Stimulated activated CD4-positive, alpha-beta T cell treated with anti-CD3 and anti-CD28 coated beads, TNF-alpha, amount 100 ng/mL, for 1 hour (primary cell): ENCODE measurements at regions not wholly inside any gene's neighbourhood (a gene's known extent, or its start where the extent isn't known, plus 50 kb on each side); places are given as distances from the start of the nearest gene placed in this dataset.
"Not testable (repeated sequence)": the region's sequence is repeated elsewhere in the genome, so short reads cannot be mapped to it uniquely, and the experiment has no call there.

Experiments
- DNase-seq, 3 donors: peaks; one replicate each; pipeline ENCODE4 v3.0.0-alpha.2; 2020; ENCODE audit warnings: low read depth in 3 of 3, low spot score in 1 of 3

DNA sequence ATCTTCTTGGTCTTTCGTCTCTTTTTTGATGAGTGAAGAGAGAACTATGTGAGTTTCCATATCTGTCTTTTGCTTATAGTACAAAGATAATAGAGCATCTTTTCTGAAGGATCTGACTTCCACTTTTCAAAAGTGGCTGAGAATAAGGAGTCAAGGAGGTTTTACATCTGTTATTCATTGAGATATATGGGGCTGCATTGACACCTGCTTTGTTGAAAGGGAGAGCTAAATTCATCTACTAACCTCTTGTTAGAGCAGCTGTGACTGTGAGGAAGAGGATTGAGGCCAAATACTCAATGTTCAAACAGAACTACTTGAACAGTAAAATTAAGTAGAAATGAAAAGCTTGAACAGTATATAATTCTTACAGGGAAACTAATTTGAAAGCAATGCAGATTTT, 130.2 kb upstream of the ATP2B1 start:
- no peak for DNase-seq

DNA sequence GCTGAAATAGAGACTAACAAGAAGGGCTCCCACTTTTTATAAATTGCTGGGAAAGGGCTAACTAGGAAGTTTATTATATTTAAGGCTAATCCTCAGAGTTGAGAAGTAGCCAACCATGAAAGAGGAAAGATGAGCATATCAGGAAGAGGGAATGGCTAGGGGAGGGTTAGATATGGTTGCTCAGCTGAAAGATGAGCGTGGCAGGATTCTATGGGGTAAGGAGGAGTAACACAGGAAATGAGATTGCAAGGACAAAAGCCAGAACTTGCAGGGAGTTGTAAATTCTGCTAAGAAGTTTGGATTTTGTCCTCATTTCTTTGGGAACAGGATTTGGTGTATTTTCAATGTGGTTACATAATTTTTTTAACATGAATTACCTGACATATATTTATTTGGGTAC, 127.4 kb upstream of the ATP2B1 start:
- DNase-seq, result no peak

DNA sequence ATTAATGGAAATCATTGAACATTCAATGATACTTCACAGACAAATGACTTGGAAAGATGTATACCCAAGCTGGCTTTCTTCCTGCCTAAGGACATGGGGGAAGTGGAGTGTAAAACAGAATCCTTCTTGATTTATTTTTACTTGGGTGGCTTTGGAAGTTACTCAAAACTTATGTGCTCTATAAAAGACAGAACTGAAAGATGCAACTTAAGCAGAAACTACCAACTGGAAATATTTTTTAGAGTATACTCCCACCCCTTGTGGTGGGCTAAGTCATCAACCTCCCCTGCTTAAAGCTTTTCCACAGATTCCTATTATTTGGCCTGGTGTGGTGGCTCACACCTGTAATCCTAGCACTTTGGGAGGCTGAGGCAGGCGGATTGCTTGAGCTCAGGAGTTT, 126.0 kb upstream of the ATP2B1 start:
- DNase-seq, result no peak

DNA sequence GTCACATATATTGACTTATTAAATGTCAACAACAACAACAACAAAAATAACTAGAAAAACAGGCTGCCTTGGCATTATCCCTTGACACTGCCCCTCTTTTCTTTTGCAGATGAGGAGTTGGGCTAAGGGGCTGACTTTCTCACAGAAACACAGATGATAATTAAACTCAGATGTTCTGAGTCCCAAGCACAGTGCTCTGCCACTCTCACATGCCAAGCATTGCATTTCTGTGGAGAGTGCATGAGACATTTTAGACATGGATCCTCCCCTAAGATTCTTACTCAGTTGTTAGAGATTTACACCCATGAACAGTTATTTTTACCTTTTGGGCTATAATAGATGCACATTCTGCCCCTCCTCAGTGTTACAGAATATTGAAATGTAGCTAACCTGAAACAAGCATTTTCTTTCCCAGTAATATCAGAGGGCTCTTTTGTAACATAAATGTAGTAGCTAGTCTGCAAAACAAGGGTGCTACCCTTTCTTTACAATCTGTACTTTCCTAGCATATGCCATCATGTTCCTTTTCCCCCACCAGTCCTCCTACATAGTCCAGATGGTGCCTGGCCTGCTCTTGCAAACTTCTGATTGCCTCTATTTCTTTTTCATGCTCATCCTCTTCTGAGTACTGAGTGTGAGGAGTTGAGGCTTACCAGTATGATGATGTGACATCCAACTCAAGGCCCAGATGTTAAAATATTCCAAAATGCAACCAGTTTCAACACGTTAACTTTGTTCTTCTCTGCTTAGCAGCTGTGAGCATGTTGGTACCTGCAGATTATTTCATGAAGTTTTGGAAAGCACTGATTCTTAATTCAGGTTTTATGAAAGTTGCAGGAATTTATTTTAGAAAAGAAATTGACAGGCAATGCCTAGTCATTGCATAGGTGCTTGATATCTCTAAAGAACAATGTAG, 125.0 kb upstream of the ATP2B1 start:
- DNase-seq, result no peak

DNA sequence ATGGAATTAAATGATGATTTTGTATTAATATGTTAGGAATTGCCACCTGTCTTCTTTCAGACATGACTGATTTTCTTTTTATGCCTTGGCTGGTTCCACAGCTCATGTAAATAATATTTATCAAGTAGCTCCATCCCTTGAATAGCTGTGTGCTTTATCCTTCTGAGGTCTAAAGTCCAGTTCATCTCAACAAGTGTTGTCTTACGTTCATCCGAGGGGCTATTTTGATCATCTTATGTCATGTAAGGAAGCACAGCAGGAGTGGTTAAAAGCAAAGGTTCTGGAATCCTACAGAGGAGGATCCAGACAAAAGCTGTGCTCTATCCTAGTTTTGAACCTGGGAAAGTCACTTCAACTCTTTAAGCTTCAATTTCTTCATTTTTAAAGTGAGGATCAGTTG, 123.7 kb upstream of the ATP2B1 start:
- no peak for DNase-seq

DNA sequence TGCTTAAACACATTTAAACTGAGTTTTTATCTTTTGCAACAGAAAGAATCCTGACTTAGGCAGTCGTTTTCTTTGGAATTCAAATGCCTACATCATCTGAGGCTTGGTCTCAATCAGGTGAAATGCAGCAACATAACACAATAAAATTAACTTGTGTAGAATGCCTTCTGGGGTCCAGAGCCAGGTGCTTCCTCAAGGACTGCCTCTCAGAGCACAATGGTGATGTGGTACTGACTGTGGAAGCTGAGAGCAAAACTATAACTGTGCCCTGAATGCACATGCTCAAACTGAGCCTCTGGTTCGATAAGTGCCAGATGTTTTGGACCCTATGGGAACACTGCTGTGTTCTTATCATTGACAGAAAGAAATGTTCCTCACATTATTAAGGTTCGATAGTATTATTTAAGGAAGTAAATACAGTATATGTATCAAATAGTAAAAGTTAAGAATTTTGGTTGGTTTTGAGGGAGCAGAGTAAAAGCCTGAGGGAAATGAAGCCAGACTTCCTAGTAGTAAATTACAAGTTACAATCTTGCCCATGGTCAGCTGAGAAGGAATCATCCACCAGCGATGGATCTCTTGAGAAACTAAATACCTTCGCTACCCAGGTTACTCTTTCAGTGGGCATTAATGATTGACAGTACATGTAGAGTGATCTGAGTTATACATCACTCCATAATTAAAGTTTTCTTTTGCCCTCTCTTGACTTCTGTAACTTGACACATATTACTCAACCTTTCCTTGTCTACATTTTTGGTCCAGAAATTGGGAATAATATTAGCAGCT, 122.9 kb upstream of the ATP2B1 start:
- no peak for DNase-seq

DNA sequence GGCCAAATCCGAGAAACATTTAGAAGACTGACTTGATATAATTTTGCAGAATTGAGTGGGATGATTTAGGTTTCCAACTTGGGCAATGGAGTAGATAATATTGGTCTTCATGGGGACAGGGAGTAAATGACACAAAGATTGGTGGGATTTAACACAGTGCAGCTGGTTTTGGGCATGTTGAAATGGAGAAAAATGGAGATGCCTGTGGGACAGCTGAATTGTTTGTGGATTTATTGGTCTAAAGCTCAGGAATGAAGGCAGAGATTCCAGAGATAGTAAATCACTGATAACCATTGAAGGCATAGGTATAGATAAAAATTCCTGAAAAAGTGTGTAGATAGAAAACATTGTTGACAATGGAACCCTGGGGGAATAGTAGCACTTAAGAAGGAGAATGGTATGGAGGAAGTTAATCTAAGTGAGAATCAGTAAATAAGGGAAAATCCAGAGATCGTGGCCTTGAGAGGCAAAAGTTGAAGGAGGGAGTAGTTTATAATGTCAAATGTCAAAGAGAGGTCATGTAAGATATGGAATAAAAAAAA, 120.9 kb upstream of the ATP2B1 start:
- no peak for DNase-seq

DNA sequence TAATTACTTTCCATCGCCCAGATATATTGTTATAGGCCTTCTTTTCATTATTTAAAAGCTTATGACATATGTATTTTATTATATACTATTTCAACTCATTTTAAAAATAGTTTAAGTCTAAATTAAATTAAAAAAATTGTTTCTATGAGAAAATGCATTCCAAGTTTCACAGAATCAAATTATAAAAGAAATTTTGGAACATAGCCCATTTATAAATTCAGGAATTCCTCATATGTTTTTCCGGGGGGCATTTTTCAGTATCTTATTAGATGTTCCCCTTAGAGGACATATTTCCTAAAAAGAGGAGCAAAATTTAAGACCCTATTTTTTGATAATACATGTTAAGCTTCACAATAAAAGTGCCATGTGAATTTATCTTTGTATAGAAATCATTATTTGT, 119.9 kb upstream of the ATP2B1 start:
- DNase-seq, result no peak

DNA sequence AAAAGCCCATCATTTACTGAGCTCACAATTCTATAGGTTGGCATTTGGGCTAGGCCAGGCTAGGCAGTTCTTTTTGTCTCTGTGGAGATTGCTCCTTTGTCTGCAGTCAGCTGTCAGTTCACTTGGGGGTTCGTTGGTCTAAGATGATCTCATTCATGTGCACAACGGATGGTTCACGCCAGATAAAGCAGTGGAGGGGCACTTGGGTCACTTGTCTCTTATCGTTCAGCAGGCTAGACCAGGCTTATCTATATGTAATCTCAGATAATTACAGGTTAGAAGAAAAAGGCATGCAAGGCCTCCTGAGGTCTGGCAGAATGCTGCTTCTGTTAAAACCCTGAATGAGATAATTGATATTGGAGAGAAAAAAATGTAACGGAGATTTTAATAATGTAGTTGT, 119.0 kb upstream of the ATP2B1 start:
- no peak for DNase-seq

DNA sequence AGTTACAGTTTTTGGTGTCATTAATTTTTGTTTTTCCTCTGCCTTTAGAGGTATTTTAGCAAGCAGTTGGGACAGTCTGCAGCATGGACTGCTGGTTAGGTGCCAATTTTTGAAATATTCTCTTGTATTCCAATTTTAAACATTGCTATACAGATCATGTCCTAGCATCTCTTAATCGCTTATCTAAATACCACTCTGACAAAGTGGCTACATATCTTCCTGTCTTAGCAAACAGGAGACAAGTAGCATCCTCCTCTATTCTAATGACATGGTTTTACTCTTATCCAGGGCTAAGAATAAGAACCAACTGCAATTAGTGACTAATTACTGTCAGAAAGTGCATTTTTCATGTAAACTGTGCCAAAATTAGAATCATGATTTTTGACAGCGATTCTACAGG, 117.8 kb upstream of the ATP2B1 start:
- no peak for DNase-seq

DNA sequence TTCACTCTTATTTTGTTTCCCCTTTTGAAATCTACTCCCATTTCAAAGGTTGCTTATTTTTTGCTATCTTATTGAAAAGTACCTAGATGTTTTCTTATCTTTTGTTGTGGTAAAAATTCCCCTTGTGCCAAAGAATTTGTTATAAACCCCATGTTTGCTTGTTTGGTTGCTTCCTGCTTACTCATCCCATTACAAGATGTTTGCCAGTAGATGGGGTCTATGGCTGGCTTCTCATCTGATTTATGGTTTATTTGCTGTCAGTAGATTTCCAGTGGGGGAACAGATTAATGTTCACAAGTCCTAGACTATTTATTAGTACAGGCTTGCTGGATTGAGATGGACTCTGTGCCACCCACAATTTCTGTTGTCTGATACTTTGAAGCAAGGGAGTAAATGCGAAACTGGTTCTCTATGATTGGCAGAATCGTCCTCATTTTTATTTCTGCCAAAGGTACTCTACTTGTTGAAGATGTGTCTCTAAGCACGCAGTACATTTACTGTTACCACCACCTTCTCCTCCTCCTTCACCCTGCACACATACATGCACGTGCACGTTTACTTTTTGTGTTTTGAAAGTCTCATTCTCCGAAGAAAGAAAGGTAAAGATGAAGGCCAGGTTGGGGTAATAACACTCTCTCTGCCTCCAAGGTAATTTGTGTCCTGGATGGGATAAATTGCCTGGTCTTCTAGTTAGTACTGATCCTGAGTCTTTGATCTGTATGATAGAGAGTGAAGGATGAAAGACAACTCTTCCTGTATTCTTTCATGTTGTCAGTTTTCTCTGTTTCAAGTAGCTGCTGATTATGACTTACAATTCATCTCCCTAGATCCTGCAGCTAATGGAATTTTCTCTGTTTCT, 117.2 kb upstream of the ATP2B1 start:
- no peak for DNase-seq

DNA sequence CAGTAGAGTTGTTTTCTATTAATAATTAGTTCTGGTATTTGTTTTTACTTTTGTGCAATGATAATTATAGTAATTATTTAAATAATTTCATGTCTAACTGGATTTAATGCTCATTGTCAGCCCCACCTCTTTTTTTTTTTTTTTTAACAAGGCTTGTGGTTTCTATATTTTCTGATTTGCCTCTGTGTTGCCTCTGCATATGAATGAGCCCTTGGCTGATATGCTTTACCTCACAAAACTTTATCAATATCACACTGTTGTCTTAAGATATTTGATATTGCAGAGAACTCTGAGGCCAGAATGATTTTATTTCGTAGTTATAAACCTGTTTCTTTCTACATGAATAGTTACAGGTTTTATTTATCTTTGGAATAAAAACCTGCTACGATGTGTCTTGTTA, 116.2 kb upstream of the ATP2B1 start:
- no peak for DNase-seq

DNA sequence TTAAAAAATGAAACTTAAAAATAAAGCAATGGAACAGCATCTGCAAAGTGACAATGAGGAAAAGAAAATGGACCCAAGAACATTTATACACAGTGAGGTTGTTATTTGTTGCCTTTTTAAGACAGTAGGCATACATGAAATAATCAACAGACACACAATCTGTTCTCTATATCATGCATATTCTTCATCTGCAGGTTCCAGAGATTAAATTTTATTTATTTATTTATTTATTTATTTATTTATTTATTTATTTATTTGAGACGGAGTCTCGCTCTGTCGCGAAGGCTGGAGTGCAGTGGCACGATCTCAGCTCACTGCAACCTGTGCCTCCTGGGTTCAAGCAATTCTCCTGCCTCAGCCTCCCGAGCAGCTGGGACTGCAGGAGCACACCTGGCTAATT, 114.4 kb upstream of the ATP2B1 start:
- not testable (repeated sequence) for DNase-seq

DNA sequence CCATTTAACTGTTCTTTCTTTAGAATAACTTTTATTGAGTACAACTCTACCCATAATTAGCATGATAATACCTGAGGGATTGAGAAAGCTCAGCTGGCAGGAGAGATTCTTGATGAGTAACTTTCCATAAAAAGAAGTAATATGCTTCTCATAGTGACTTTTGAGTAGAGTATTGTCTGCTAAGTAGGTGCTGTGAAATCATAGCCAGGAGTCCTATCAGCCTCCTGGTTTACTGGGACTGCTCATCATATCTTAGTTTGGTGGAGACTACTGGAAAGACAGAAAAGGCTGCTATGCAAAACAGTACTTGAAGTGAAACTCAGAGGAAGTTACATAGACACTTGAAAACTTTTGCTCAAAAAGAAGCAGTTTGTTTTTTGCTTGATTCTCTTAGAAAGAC, 113.3 kb upstream of the ATP2B1 start:
- no peak for DNase-seq

DNA sequence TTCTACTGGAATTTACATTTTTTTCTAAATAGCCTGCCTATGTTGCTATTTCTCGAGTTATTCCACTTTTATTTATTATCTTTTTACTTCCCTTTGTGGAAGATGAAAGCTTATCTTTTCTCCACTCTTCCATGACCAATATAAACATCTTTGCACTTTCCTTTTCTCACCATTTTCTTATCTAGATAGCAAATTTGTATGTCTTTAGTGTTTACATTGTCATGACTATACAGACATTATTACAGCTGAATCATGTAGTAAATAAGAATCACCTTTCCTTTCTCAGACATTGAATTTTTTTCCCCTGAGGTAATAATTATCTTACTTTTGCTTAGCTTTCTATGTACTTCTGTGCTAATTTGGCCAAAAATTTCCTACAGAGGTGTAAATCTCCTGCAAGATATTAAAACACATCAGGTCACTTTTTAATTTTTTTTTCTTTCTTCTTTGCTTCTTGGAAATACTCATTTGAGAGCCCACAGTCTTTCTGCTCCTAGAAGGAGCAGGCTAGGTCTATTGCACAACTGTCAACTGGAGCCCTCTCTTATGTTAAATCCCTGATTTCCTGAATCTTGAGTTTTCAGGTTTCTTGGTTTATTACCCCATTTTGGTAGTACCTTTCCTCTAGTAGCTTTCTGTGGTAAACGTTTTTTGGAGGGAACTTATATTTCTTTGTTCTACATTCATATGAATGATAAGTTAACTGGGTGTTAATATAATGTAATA, 109.0 kb upstream of the ATP2B1 start:
- DNase-seq, result no peak

DNA sequence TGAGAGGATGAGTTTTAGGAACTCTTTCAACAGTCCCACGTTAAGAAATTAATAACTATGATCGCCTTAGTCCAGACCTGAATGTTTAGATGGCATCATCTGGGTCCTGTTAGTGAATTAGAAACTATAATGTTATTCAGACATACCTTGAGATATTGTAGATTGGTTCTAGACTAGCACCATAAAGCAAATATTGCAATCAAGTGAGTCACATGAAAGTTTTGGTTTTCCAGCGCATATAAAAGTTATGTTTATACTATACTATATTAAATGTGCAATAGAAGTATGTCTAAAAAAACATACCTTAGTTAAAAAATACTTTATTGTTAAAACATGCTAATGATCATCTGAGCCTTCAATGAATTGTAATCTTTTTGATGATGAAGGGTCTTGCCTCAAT, 106.6 kb upstream of the ATP2B1 start:
- no peak for DNase-seq

DNA sequence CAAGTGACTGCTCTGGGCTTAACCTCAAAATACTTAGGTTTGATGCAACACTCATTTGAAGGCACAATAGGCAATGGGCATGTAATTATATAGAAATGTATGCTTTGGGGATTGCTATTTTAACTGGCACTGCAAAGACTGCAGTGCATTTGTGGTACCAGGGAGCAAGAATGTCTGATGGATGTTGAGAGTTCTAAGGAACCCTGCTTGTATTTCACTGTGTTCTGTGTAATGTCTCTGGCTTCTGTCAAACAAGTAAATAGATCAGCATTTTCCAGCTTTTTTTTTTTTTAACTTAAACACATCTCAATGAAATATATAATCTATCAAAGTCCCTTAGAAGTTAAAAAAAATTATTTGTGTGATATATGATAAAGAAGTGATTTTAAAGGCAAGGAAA, 94.8 kb upstream of the ATP2B1 start:
- no peak for DNase-seq

DNA sequence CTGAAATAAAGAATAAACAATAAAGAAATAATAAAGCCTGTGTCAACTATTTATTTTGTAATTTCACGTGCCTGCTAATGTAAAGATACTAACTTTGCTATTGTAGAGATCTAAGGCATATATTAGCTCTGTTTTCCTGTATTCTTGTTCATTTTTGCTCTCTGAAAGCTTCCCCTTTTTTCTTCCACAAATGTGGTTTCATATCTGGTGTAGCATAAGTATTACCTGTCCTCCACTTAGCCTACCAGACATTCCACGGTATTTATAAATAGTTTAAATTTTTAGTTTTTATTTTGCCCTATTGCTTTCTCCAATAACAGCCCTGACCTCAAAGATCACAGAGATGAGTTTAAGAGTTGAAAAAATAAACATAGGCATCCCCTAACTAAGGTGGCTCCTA, 92.6 kb upstream of the ATP2B1 start:
- no peak for DNase-seq

DNA sequence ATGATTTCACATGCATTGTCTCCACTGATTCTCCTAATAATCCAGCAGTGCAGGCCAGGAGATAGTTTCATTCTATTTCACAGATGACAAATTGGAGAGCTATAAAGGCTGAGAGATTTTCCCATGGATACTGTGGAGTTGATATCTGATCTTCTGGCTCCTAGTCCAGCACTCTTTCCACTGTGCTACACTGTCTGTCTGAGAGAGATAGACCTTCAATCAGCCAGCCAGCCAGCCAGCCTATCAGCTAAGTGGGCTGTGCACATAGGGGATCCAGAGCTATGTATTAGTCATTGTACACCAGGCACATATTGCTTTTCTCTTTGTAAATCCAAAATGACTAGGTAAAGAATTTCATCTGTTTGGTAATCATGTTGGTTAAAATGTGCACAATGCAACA, 91.8 kb upstream of the ATP2B1 start:
- DNase-seq, result no peak

DNA sequence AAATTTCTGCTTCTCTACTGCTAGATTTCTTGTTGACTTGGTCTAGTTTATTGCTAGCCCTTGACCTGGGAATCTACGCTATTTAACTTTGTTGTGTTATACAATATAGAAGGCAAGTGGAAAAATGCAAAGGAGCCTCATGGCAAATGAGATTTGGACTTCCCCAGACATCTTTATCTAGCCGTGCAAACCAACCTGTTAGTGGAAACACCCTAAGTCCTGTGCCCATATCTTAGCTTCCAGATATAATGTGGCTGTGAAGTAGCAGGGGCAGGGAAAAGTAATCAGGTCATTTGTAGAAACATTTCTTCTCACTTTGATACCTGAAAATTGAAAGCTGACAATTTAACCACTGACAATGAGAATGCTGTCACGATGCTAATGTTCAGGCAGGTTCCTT, 90.7 kb upstream of the ATP2B1 start:
- DNase-seq, result no peak

DNA sequence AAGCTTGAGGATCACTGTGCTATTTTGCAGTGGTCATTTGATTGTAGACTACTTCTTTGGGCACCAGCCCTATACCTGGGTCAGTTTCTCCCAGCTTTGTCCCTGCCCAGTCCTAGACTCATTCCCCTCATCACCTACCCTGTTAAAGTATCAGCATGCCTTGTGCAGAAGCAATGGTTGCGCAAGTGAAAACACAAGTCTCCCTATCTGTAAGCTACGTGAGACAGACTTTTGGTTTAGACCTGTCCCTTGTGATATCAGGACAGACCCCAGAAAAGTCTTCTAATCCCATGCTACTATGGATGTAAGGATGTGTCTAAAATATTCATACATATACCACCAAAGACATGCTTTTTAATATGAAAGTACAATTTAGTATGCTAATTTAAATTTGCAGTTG, 88.8 kb upstream of the ATP2B1 start:
- no peak for DNase-seq
